ENCODE measurements at regions not wholly inside any gene's neighbourhood (a gene's known extent, or its start where the extent isn't known, plus 50 kb on each side); places are given as distances from the start of the nearest gene placed in this dataset.

DNA sequence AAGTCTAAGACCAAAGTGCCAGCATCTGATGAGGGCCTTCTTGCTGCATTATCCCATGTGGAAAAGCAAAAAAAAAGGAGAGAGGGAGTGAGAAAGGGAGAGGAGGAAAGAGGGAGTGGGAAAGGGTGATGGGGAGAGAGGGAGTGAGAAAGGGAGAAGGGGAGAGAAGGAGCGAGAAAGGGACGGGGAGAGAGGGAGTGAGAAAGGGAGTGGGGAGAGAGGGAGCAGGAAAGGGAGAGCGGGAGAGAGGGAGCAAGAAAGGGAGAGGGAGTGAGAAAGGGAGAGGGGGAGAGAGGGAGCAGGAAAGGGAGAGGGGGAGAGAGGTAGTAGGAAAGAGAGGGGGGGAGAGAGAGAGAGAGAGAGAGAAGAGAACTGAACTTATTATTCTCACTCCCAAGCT, 241.1 kb upstream of the RIMS1 start:
- H3K9ac ChIP-seq (ENCODE audit: low read depth, low read length): no peak overlapping the region
- DNase-seq (no peak), ATAC-seq (ENCODE audit: insufficient read depth, low read depth) (no peak)
- TF ChIP-seq, protein P1, sequence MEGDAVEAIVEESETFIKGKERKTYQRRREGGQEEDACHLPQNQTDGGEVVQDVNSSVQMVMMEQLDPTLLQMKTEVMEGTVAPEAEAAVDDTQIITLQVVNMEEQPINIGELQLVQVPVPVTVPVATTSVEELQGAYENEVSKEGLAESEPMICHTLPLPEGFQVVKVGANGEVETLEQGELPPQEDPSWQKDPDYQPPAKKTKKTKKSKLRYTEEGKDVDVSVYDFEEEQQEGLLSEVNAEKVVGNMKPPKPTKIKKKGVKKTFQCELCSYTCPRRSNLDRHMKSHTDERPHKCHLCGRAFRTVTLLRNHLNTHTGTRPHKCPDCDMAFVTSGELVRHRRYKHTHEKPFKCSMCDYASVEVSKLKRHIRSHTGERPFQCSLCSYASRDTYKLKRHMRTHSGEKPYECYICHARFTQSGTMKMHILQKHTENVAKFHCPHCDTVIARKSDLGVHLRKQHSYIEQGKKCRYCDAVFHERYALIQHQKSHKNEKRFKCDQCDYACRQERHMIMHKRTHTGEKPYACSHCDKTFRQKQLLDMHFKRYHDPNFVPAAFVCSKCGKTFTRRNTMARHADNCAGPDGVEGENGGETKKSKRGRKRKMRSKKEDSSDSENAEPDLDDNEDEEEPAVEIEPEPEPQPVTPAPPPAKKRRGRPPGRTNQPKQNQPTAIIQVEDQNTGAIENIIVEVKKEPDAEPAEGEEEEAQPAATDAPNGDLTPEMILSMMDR (IDR thresholded peaks at IDR 0.05; ENCODE audit: borderline replicate concordance, extremely low read depth, low read length, poor library complexity, severe bottlenecking): no peak
- TF ChIP-seq EZH2 (IDR thresholded peaks at IDR 0.05; ENCODE audit: borderline replicate concordance, low read depth, low read length, severe bottlenecking): no peak
- no peaks in the 10 kb centered on the region for H3K27me3 ChIP-seq (ENCODE audit: insufficient read depth, low read length, poor library complexity)
- H3K4me2 ChIP-seq (ENCODE audit: insufficient read depth, low read length): no peak overlapping the region
- no peak overlapping the region for H2AFZ ChIP-seq (ENCODE audit: low read depth, low read length)
- H4K20me1 ChIP-seq (ENCODE audit: insufficient read depth, low read length): no peaks in the 10 kb centered on the region
- H3K79me2 ChIP-seq (ENCODE audit: insufficient read depth, low read length): no peaks in the 10 kb centered on the region
- H3K4me3 ChIP-seq (ENCODE audit: low read depth in 1 of 2, low read length in 2 of 2): no peak overlapping the region
- H3K27ac ChIP-seq (ENCODE audit: low read length): no peak overlapping the region
- no peaks in the 10 kb centered on the region for H3K36me3 ChIP-seq (ENCODE audit: insufficient read depth, low read length)
- no peaks in the 10 kb centered on the region for H3K9me3 ChIP-seq (ENCODE audit: insufficient read depth, low read length, severe bottlenecking)
- H3K4me1 ChIP-seq (ENCODE audit: insufficient read depth, low read length): no peaks in the 10 kb centered on the region

GRCh38 chr6:71649915-71650314, 236.4 kb upstream of the RIMS1 start:
- ATAC-seq (ENCODE audit: insufficient read depth, low read depth) (no peak), DNase-seq (no peak)
- Histone ChIP-seq H3K27me3 (ENCODE audit: insufficient read depth, low read length, poor library complexity) (no peaks in the 10 kb centered on the region), H3K27ac (ENCODE audit: low read length) (no peak overlapping the region), H3K4me2 (ENCODE audit: insufficient read depth, low read length) (no peak overlapping the region), H2AFZ (ENCODE audit: low read depth, low read length) (no peak overlapping the region), H3K79me2 (ENCODE audit: insufficient read depth, low read length) (no peaks in the 10 kb centered on the region), H4K20me1 (ENCODE audit: insufficient read depth, low read length) (no peaks in the 10 kb centered on the region), H3K4me1 (ENCODE audit: insufficient read depth, low read length) (no peaks in the 10 kb centered on the region), H3K9ac (ENCODE audit: low read depth, low read length) (no peak overlapping the region), H3K36me3 (ENCODE audit: insufficient read depth, low read length) (no peaks in the 10 kb centered on the region), H3K9me3 (ENCODE audit: insufficient read depth, low read length, severe bottlenecking) (no peaks in the 10 kb centered on the region), H3K4me3 (ENCODE audit: low read depth in 1 of 2, low read length in 2 of 2) (no peak overlapping the region)
- TF ChIP-seq, protein P1 (IDR thresholded peaks at IDR 0.05; ENCODE audit: borderline replicate concordance, extremely low read depth, low read length, poor library complexity, severe bottlenecking): no peak
- no peak for TF ChIP-seq EZH2 (IDR thresholded peaks at IDR 0.05; ENCODE audit: borderline replicate concordance, low read depth, low read length, severe bottlenecking)

- no peaks in the 10 kb centered on the region for H3K36me3 ChIP-seq (ENCODE audit: insufficient read depth, low read length)
- no peaks in the 10 kb centered on the region for H4K20me1 ChIP-seq (ENCODE audit: insufficient read depth, low read length)
- H2AFZ ChIP-seq (ENCODE audit: low read depth, low read length): no peak overlapping the region
- H3K27ac ChIP-seq (ENCODE audit: low read length): no peak overlapping the region
- H3K4me1 ChIP-seq (ENCODE audit: insufficient read depth, low read length): no peaks in the 10 kb centered on the region
- H3K9me3 ChIP-seq (ENCODE audit: insufficient read depth, low read length, severe bottlenecking): no peaks in the 10 kb centered on the region
- TF ChIP-seq, protein P1 (IDR thresholded peaks at IDR 0.05; ENCODE audit: borderline replicate concordance, extremely low read depth, low read length, poor library complexity, severe bottlenecking): no peak
- TF ChIP-seq EZH2 (IDR thresholded peaks at IDR 0.05; ENCODE audit: borderline replicate concordance, low read depth, low read length, severe bottlenecking): no peak
- H3K4me2 ChIP-seq (ENCODE audit: insufficient read depth, low read length): no peak overlapping the region
- ATAC-seq (ENCODE audit: insufficient read depth, low read depth): no peak
- DNase-seq: no peak
- no peak overlapping the region for H3K4me3 ChIP-seq (ENCODE audit: low read depth in 1 of 2, low read length in 2 of 2)
- no peaks in the 10 kb centered on the region for H3K79me2 ChIP-seq (ENCODE audit: insufficient read depth, low read length)
- no peak overlapping the region for H3K9ac ChIP-seq (ENCODE audit: low read depth, low read length)
- no peaks in the 10 kb centered on the region for H3K27me3 ChIP-seq (ENCODE audit: insufficient read depth, low read length, poor library complexity)
Observed at GRCh38 chr6:71651636-71652035, 234.7 kb upstream of the RIMS1 start.

GRCh38 chr6:71656121-71656520, 230.2 kb upstream of the RIMS1 start:
- no peak overlapping the region for H3K9ac ChIP-seq (ENCODE audit: low read depth, low read length)
- H3K27me3 ChIP-seq (ENCODE audit: insufficient read depth, low read length, poor library complexity): no peaks in the 10 kb centered on the region
- H3K9me3 ChIP-seq (ENCODE audit: insufficient read depth, low read length, severe bottlenecking): no peaks in the 10 kb centered on the region
- H4K20me1 ChIP-seq (ENCODE audit: insufficient read depth, low read length): no peaks in the 10 kb centered on the region
- no peak overlapping the region for H3K27ac ChIP-seq (ENCODE audit: low read length)
- H3K36me3 ChIP-seq (ENCODE audit: insufficient read depth, low read length): no peaks in the 10 kb centered on the region
- no peak for TF ChIP-seq EZH2 (IDR thresholded peaks at IDR 0.05; ENCODE audit: borderline replicate concordance, low read depth, low read length, severe bottlenecking)
- TF ChIP-seq, protein P1 (IDR thresholded peaks at IDR 0.05; ENCODE audit: borderline replicate concordance, extremely low read depth, low read length, poor library complexity, severe bottlenecking): no peak
- H3K4me1 ChIP-seq (ENCODE audit: insufficient read depth, low read length): no peaks in the 10 kb centered on the region
- no peak overlapping the region for H3K4me2 ChIP-seq (ENCODE audit: insufficient read depth, low read length)
- H3K79me2 ChIP-seq (ENCODE audit: insufficient read depth, low read length): no peaks in the 10 kb centered on the region
- DNase-seq (no peak), ATAC-seq (ENCODE audit: insufficient read depth, low read depth) (no peak)
- no peak overlapping the region for H3K4me3 ChIP-seq (ENCODE audit: low read depth in 1 of 2, low read length in 2 of 2)
- H2AFZ ChIP-seq (ENCODE audit: low read depth, low read length): no peak overlapping the region

Data from DND-41 (cell line).